Heart right ventricle (tissue), 16 donors: ENCODE measurements at regions not wholly inside any gene's neighbourhood (a gene's known extent, or its start where the extent isn't known, plus 50 kb on each side); places are given as distances from the start of the nearest gene placed in this dataset.

Source experiments
- ATAC-seq, 8 donors: fragments of 200-7000 bp; cut with Tn5 transposase; one replicate each; pipeline ENCODE4 v1.9.1; 2020; ENCODE audit warnings: mild to moderate bottlenecking in 8 of 8, moderate library complexity in 8 of 8, moderate number of reproducible peaks in 1 of 8
- DNase-seq, 2 donors: peaks; one replicate each; pipeline ENCODE4 v3.0.0-alpha.2; 2020
- H3K27ac ChIP-seq, 10 donors: fragments of 200-600 bp; sonication (generic) in 2 of 10; one replicate each; pipeline versions ENCODE4 v1.5.0 to v1.8.0; 2020 to 2022; ENCODE audit warnings: mild to moderate bottlenecking in 3 of 10
- H3K27me3 ChIP-seq, 7 donors: fragments of 200-600 bp; one replicate each; pipeline ENCODE4 v1.8.0; 2021 to 2022; ENCODE audit warnings: mild to moderate bottlenecking in 2 of 7
- H3K36me3 ChIP-seq, 9 donors: fragments of 200-600 bp; sonication (generic) in 1 of 9; one replicate each; pipeline versions ENCODE4 v1.5.0 to v1.8.0; 2020 to 2022; ENCODE audit warnings: mild to moderate bottlenecking in 2 of 9
- H3K4me1 ChIP-seq, 9 donors: fragments of 200-600 bp; sonication (generic) in 1 of 9; one replicate each; pipeline versions ENCODE4 v1.5.0 to v1.8.0; 2020 to 2022; ENCODE audit warnings: mild to moderate bottlenecking in 4 of 9
- H3K4me3 ChIP-seq, 10 donors: fragments of 200-600 bp; sonication (generic) in 2 of 10; one replicate each; pipeline versions ENCODE4 v1.5.0 to v1.8.0; 2020 to 2022; ENCODE audit warnings: mild to moderate bottlenecking in 7 of 10, moderate library complexity in 2 of 10
- H3K9me3 ChIP-seq, 11 donors: fragments of 200-600 bp in 10 of 11; sonication (generic) in 2 of 11; one replicate each; pipeline versions ENCODE4 v1.5.0 to v1.8.0; 2013 to 2022; ENCODE audit warnings: mild to moderate bottlenecking in 2 of 11, control low read depth in 1 of 11, moderate library complexity in 1 of 11
- CTCF ChIP-seq, 9 donors: fragments of 200-600 bp; sonication (generic) in 2 of 9; IDR thresholded peaks; one replicate each; pipeline versions ENCODE4 v1.5.0 to v1.8.0; 2021 to 2022; ENCODE audit warnings: antibody characterized with exemption in 9 of 9, mild to moderate bottlenecking in 5 of 9, moderate library complexity in 1 of 9
- WGBS, 2 donors: extraction: QIAGEN DNeasy Blood & Tissue Kit; methylation state at CpG; one replicate each; pipeline ENCODE4 v1.1.7; 2013; ENCODE audit warnings: inconsistent platforms in 1 of 2; 5-methylcytosine and 5-hydroxymethylcytosine counted together
- intact Hi-C, 10 donors: fragments of 100-400 bp; cut with DNase I; formaldehyde crosslinking; loops; one replicate each; pipeline versions ENCODE4 v1.11.1 to v1.14.2; 2022
- donor health status: Arrhythmogenic right ventricular cardiomyopathy.
- donor health status: ischemic (EF 13 %, LVEDD 7.1; RV severe dilation, severe dysfunction).
- donor health status: healthy with polysubstance abuse.
- donor health status: DM: no; HTN: yes; CAD: no.
- donor health status: DM: no; HTN: no; CAD: no.
- donor health status: ischemic (EF 25% LVEDD 6.9; RV normal size, moderate dysfunction).
- donor health status: ischemic (EF 25% LVEDD 5.7; RV mildly dilated, moderate dysfunction).
- donor health status: healthy.
- donor health status: DM: yes; HTN: yes; CAD: no.
- donor health status: Ischemic cardiomyopathy.
- donor health status: ischemic (EF 35%, LVEDD 5.7; RV mildly dilated, moderate dysfunction).
- donor health status: nonischemic (EF 11% LVEDD 7.7; RV severe dilation, severe dysfunction).
- donor health status: DM: yes; HTN: yes; CAD: no.
- donor health status: PGD.
- donor health status: ischemic (EF 29% LVEDD 5.4; RV normal size, mild dysfunction).
- donor health status: nonischemic (EF 23%, LVEDD 6.1; RV moderate dilation, normal function).

GRCh38 chr1:222454186-222454585 is 93.7 kb downstream of the HHIPL2 start:
- ATAC-seq (no peak), DNase-seq (no peak)
- H3K4me3 ChIP-seq, result no peak overlapping the region
- TF ChIP-seq CTCF (IDR thresholded peaks at IDR 0.05), result no peak
- intact Hi-C loops, result loop anchor here in 7 of 10 donors (2.0 to 10.0 kb wide), 8 partner anchors 349 to 979 kb away; partner anchors contain the start of gene DUSP10 (in 2 of the 7)
- no peaks in the 10 kb centered on the region for H3K36me3 ChIP-seq
- H3K27ac ChIP-seq, result no peak overlapping the region
- H3K27me3 ChIP-seq, result no peaks in the 10 kb centered on the region
- H3K4me1 ChIP-seq, result peaks cover 0 to 13% (median 10%) of the 10 kb centered on the region in 9 donors
- 93 to 96% methylated on average over 5 of the region's 5 CpGs for WGBS, 2 donors
- H3K9me3 ChIP-seq, result peaks cover 0 to 24% (median 11%) of the 10 kb centered on the region in 11 donors

GRCh38 chr1:222452031-222452430 is 95.9 kb downstream of the HHIPL2 start:
- no peak for TF ChIP-seq CTCF (IDR thresholded peaks at IDR 0.05)

DNA sequence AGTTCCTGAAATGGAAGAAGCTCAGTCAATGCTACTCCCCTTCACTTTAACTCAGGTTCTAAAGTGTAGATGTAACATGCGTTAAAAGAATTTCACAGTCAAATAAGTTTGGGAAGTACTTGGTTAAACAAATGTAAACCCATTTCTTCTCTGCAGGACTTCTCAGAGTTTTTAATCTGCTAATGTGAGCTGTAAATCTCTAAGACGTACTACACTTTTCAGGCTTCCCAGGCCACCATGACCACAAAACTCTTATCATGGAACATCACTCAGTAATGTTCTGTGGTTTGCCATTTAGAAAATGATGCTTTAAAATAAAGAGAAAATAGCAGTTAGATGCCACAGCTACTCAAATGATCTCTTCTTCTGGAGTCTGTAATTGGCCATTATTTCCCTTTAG is 104.3 kb downstream of the HHIPL2 start:
- H3K36me3 ChIP-seq, result no peaks in the 10 kb centered on the region
- no peak overlapping the region for H3K4me3 ChIP-seq
- H3K9me3 ChIP-seq, result no peaks in the 10 kb centered on the region
- no peak for TF ChIP-seq CTCF (IDR thresholded peaks at IDR 0.05)
- H3K27ac ChIP-seq, result no peak overlapping the region
- DNase-seq (no peak), ATAC-seq (no peak)
- intact Hi-C loops, result loop anchor here in 1 of 10 donors (10.0 kb wide), 1 partner anchor 949 kb away; no protein-coding TSS in a partner anchor
- no peaks in the 10 kb centered on the region for H3K27me3 ChIP-seq
- WGBS, 2 donors, result 84 to 91% methylated on average over 2 of the region's 2 CpGs
- H3K4me1 ChIP-seq, result peaks cover 0 to 7% (median 0%) of the 10 kb centered on the region in 9 donors

More at GRCh38 chr1:222452031-222452430, 95.9 kb downstream of the HHIPL2 start:
- WGBS, 2 donors, result 76 to 79% methylated on average over 3 of the region's 3 CpGs
- H3K4me3 ChIP-seq, result no peak overlapping the region
- H3K27me3 ChIP-seq, result no peaks in the 10 kb centered on the region
- no peak for DNase-seq
- no peaks in the 10 kb centered on the region for H3K36me3 ChIP-seq
- intact Hi-C loops, result loop anchor here in 7 of 10 donors (5.0 to 10.0 kb wide), 7 partner anchors 347 to 977 kb away; partner anchors contain the start of gene DUSP10 (in 2 of the 7)
- no peak for ATAC-seq
- no peak overlapping the region for H3K27ac ChIP-seq
- H3K4me1 ChIP-seq, result peaks cover 0 to 13% (median 10%) of the 10 kb centered on the region in 9 donors
- peaks cover 0 to 5% (median 1%) of the 10 kb centered on the region in 11 donors for H3K9me3 ChIP-seq

DNA sequence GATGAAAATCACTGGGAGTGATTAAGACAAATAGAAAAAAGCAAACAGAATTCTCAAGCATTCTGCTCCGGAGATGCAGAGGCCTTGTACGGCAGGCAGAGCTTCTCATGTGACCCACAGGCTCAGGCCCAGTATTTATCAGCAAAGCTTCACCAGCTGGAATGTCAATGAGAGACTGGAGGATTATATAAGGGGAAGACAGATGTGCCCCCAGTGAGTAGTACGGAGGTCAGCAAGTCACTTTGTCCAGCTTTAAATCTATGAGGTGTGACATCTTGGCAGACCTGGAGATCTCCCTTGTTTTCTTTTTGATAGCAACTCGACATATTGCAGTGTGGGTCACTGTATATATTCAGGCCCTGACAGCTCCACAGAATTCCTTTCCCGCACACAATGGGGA is 106.8 kb downstream of the HHIPL2 start:
- Histone ChIP-seq H3K27ac (no peak overlapping the region), H3K4me3 (no peak overlapping the region), H3K27me3 (no peaks in the 10 kb centered on the region), H3K36me3 (no peaks in the 10 kb centered on the region), H3K9me3 (no peaks in the 10 kb centered on the region), H3K4me1 (peaks cover 0 to 7% (median 0%) of the 10 kb centered on the region in 9 donors)
- WGBS, 2 donors, result 34 to 38% methylated on average over 5 of the region's 5 CpGs
- intact Hi-C loops, result loop anchor here in 1 of 10 donors (10.0 kb wide), 1 partner anchor 946 kb away; no protein-coding TSS in a partner anchor
- no peak for TF ChIP-seq CTCF (IDR thresholded peaks at IDR 0.05)
- ATAC-seq, result peak in 3 of 8 donors; percentile 61 to 70 (median 67)
- DNase-seq, result no peak
